Heart left ventricle (tissue), 13 donors: ENCODE measurements at regions not wholly inside any gene's neighbourhood (a gene's known extent, or its start where the extent isn't known, plus 50 kb on each side); places are given as distances from the start of the nearest gene placed in this dataset.

ENCODE experiments used
- CTCF ChIP-seq, 12 donors: fragments of 200-600 bp; sonication (generic) in 4 of 12; IDR thresholded peaks; one replicate each; pipeline versions ENCODE4 v1.5.0 to v1.8.0; 2018 to 2022; ENCODE audit warnings: antibody characterized with exemption in 12 of 12, mild to moderate bottlenecking in 5 of 12
- POLR2A ChIP-seq, 2 donors: fragments of 450-650 bp; IDR thresholded peaks; one replicate each; pipeline ENCODE4 v1.6.1; 2017; ENCODE audit warnings: antibody characterized with exemption in 2 of 2, mild to moderate bottlenecking in 2 of 2, moderate library complexity in 2 of 2
- donor health status: ischemic (EF 13 %, LVEDD 7.1; RV severe dilation, severe dysfunction).
- donor health status: DM: no; HTN: yes; CAD: no.
- donor health status: DM: no; HTN: no; CAD: no.
- donor health status: ischemic (EF 25% LVEDD 6.9; RV normal size, moderate dysfunction).
- donor health status: ischemic (EF 25% LVEDD 5.7; RV mildly dilated, moderate dysfunction).
- donor health status: ischemic (EF 35%, LVEDD 5.7; RV mildly dilated, moderate dysfunction).
- donor health status: nonischemic (EF 11% LVEDD 7.7; RV severe dilation, severe dysfunction).
- donor health status: DM: yes; HTN: yes; CAD: no.
- donor health status: PGD.
- donor health status: ischemic (EF 29% LVEDD 5.4; RV normal size, mild dysfunction).
- donor health status: nonischemic (EF 23%, LVEDD 6.1; RV moderate dilation, normal function).

DNA sequence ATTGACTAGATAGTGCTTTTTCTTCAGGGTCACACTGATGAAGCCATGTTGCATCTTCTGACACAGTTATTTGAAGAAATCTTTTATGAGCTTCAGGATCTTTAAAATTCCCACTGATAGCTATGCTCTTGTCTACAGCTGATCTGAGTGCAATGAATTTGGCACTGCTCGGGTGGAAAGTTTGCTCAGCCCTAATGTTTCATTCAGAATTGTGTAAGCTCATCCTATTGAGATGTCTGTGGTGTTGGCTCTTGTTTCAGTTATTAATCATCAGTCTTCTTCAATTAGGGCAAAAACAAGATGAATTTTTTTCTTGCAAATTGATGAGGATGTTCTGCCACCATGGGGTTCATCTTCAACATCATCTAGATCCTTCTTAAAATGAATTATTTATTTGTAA, 1387.0 kb upstream of the RAG2 start:
- no peak for TF ChIP-seq CTCF (IDR thresholded peaks at IDR 0.05)
- no peak for TF ChIP-seq POLR2A (IDR thresholded peaks at IDR 0.05)
